SK-N-SH (cell line): ENCODE measurements at regions not wholly inside any gene's neighbourhood (a gene's known extent, or its start where the extent isn't known, plus 50 kb on each side); places are given as distances from the start of the nearest gene placed in this dataset.

Experiments used
- CTCF ChIA-PET: fragments of 300-600, 350-600 bp; formaldehyde crosslinking; extraction: SDS; loops from one replicate; lab custom pipeline; 2021; lab: Yijun Ruan, JAX
- POLR2A ChIA-PET: fragments of 350-600 bp; sonication (Branson Sonifier 250); formaldehyde crosslinking; extraction: SDS; loops from one replicate; lab custom pipeline; 2020; ENCODE audit warnings: antibody characterized with exemption, inconsistent platforms; lab: Yijun Ruan, JAX
- DNase-seq: peaks from one replicate; pipeline ENCODE4 v3.0.0; 2012
- H2AFZ ChIP-seq: fragments of 200-600 bp; sonication (generic); 2 replicates; pipeline ENCODE4 v1.8.1; 2016; ENCODE audit warnings: antibody characterized with exemption, mild to moderate bottlenecking, low read depth
- H3F3A ChIP-seq: fragments of 200-600 bp; sonication (generic); replicated peaks from 2 replicates; pipeline ENCODE3; 2016; ENCODE audit warnings: antibody characterized with exemption, mild to moderate bottlenecking; ENCODE audit not compliant: insufficient read depth
- H3K27ac ChIP-seq, 2 experiments: fragments of 200-500 bp in 1 of 2; fragments of 200-600 bp in 1 of 2; sonication (Bioruptor generic) in 1 of 2; sonication (generic), shearing (Covaris generic) in 1 of 2; 2 replicates each; pipeline versions ENCODE4 v1.5.1 to v1.6.1; 2014 to 2016; ENCODE audit warnings: low read depth in 2 of 2, inconsistent platforms in 1 of 2, low read length in 1 of 2, mild to moderate bottlenecking in 1 of 2, mixed read lengths in 1 of 2
- H3K27me3 ChIP-seq: fragments of 200-600 bp; sonication (generic), shearing (Covaris generic); 2 replicates; pipeline ENCODE4 v1.6.1; 2016; ENCODE audit warnings: mixed run types; ENCODE audit not compliant: insufficient read depth
- H3K36me3 ChIP-seq, 2 experiments: fragments of 200-500 bp in 1 of 2; fragments of 200-600 bp in 1 of 2; sonication (Bioruptor generic) in 1 of 2; sonication (generic) in 1 of 2; replicated peaks in 1 of 2; 2 replicates each; pipeline versions ENCODE3 to v1.5.1; 2014 to 2016; ENCODE audit warnings: low read length in 1 of 2, mild to moderate bottlenecking in 1 of 2; ENCODE audit not compliant: insufficient read depth in 2 of 2, control insufficient read depth in 1 of 2
- H3K4me1 ChIP-seq, 2 experiments: fragments of 200-500 bp in 1 of 2; fragments of 200-600 bp in 1 of 2; sonication (Bioruptor generic) in 1 of 2; sonication (generic), shearing (Covaris generic) in 1 of 2; 2 replicates each; pipeline versions ENCODE4 v1.5.1 to v1.6.1; 2014 to 2016; ENCODE audit warnings: low read depth in 1 of 2, low read length in 1 of 2, mixed run types in 1 of 2; ENCODE audit not compliant: insufficient read depth in 2 of 2, control insufficient read depth in 1 of 2
- H3K4me2 ChIP-seq: fragments of 200-600 bp; sonication (generic), shearing (Covaris generic); 2 replicates; pipeline ENCODE4 v1.6.1; 2017; ENCODE audit warnings: mixed run types
- H3K4me3 ChIP-seq, 2 experiments: fragments of 200-500 bp in 1 of 2; fragments of 200-600 bp in 1 of 2; sonication (Bioruptor generic) in 1 of 2; sonication (generic), shearing (Covaris generic) in 1 of 2; 2 replicates each; pipeline versions ENCODE4 v1.5.1 to v1.8.1; 2014 to 2016; ENCODE audit warnings: low read depth in 2 of 2, inconsistent platforms in 1 of 2, low read length in 1 of 2, mild to moderate bottlenecking in 1 of 2, mixed read lengths in 1 of 2, moderate library complexity in 1 of 2
- H3K79me2 ChIP-seq: fragments of 200-600 bp; sonication (generic); 2 replicates; pipeline ENCODE4 v1.8.1; 2017; ENCODE audit warnings: mild to moderate bottlenecking; ENCODE audit not compliant: insufficient read depth
- H3K9ac ChIP-seq: fragments of 200-600 bp; sonication (generic); 2 replicates; pipeline ENCODE4 v1.6.1; 2017; ENCODE audit warnings: mixed run types
- H3K9me2 ChIP-seq: fragments of 200-600 bp; sonication (generic); 2 replicates; pipeline ENCODE4 v1.6.1; 2017; ENCODE audit warnings: mixed run types
- H3K9me3 ChIP-seq: fragments of 200-600 bp; sonication (generic); 2 replicates; pipeline ENCODE4 v1.6.1; 2017; ENCODE audit warnings: mixed run types, mild to moderate bottlenecking, moderate library complexity
- H4K20me1 ChIP-seq: fragments of 200-600 bp; sonication (generic); 2 replicates; pipeline ENCODE4 v1.6.1; 2017; ENCODE audit warnings: mild to moderate bottlenecking, mixed run types; ENCODE audit not compliant: insufficient read depth
- CHD2 ChIP-seq: fragments of 150-350 bp; IDR thresholded peaks from 2 replicates; pipeline ENCODE4 v1.6.1; 2018; ENCODE audit warnings: low read length; ENCODE audit not compliant: partially characterized antibody
- EP300 ChIP-seq, 2 experiments: IDR thresholded peaks; 2 replicates each; pipeline versions ENCODE4 v1.4.0 to v1.6.1; 2012; ENCODE audit warnings: borderline replicate concordance in 1 of 2, low read depth in 1 of 2, low read length in 1 of 2
- EZH2phosphoT487 ChIP-seq: fragments of 200-600 bp; sonication (generic); IDR thresholded peaks from 2 replicates; pipeline ENCODE4 v1.6.1; 2017; ENCODE audit warnings: low read depth, mixed run types, mild to moderate bottlenecking, antibody characterized with exemption, moderate library complexity, borderline replicate concordance
- FOSL2 ChIP-seq: IDR thresholded peaks from 2 replicates; pipeline ENCODE4 v1.4.0; 2012; ENCODE audit warnings: low read depth, mild to moderate bottlenecking, moderate library complexity, borderline replicate concordance
- FOXM1 ChIP-seq: IDR thresholded peaks from 2 replicates; pipeline ENCODE4 v1.4.0; 2012; ENCODE audit warnings: low read depth, mild to moderate bottlenecking
- GABPA ChIP-seq: IDR thresholded peaks from 2 replicates; pipeline ENCODE4 v1.4.0; 2012; ENCODE audit warnings: low read depth, mild to moderate bottlenecking
- MEF2A ChIP-seq: IDR thresholded peaks from 2 replicates; pipeline ENCODE4 v1.4.0; 2012; ENCODE audit warnings: low read depth, borderline replicate concordance
- MXI1 ChIP-seq: IDR thresholded peaks from 2 replicates; pipeline ENCODE4 v1.6.1; 2012; ENCODE audit warnings: mild to moderate bottlenecking, low read depth, low read length, improper control_type of control experiment
- NFIC ChIP-seq: IDR thresholded peaks from 2 replicates; pipeline ENCODE4 v1.4.0; 2012; ENCODE audit warnings: borderline replicate concordance
- NRF1 ChIP-seq: IDR thresholded peaks from 2 replicates; pipeline ENCODE4 v1.6.1; 2012; ENCODE audit warnings: low read depth, mild to moderate bottlenecking, low read length
- RAD21 ChIP-seq: IDR thresholded peaks from 2 replicates; pipeline ENCODE4 v1.6.1; 2012; ENCODE audit warnings: mild to moderate bottlenecking, low read length
- RCOR1 ChIP-seq: fragments of 150-350 bp; IDR thresholded peaks from 2 replicates; pipeline ENCODE4 v1.6.1; 2017; ENCODE audit warnings: antibody characterized with exemption, low read length
- RFX5 ChIP-seq: IDR thresholded peaks from 2 replicates; pipeline ENCODE4 v1.6.1; 2012; ENCODE audit warnings: mild to moderate bottlenecking, improper control_type of control experiment, low read length
- RXRA ChIP-seq: IDR thresholded peaks from 2 replicates; pipeline ENCODE4 v1.4.0; 2012; ENCODE audit warnings: low read depth, mild to moderate bottlenecking, borderline replicate concordance
- SIN3A ChIP-seq: IDR thresholded peaks from 2 replicates; pipeline ENCODE4 v1.6.1; 2012; ENCODE audit warnings: low read depth, mild to moderate bottlenecking, low read length, moderate library complexity, borderline replicate concordance
- SMC3 ChIP-seq: IDR thresholded peaks from 2 replicates; pipeline ENCODE4 v1.6.1; 2012; ENCODE audit warnings: low read depth, low read length, improper control_type of control experiment
- TAF1 ChIP-seq: IDR thresholded peaks from 2 replicates; pipeline ENCODE4 v1.6.1; 2012; ENCODE audit warnings: low read depth, mild to moderate bottlenecking, low read length, moderate library complexity, borderline replicate concordance
- TCF12 ChIP-seq: IDR thresholded peaks from 2 replicates; pipeline ENCODE4 v1.4.0; 2012
- YY1 ChIP-seq: IDR thresholded peaks from 2 replicates; pipeline ENCODE4 v1.4.0; 2012; ENCODE audit warnings: low read depth, mild to moderate bottlenecking
- WGBS: methylation state at CpG from one replicate; pipeline ENCODE4 v1.1.6; 2017; ENCODE audit warnings: low lambda C conversion rate; 5-methylcytosine and 5-hydroxymethylcytosine counted together
- TF ChIP-seq, protein P1 (sequence below): fragments of 150-350 bp; IDR thresholded peaks from 2 replicates; pipeline ENCODE4 v1.6.1; 2017; ENCODE audit warnings: antibody characterized with exemption, low read length, low read depth, borderline replicate concordance
- TF ChIP-seq, protein P2 (sequence below): IDR thresholded peaks from 2 replicates; pipeline ENCODE4; 2012
- TF ChIP-seq, protein P3 (sequence below): IDR thresholded peaks from 2 replicates; pipeline ENCODE4 v1.4.0; 2012; ENCODE audit warnings: low read depth
- TF ChIP-seq, protein P4 (sequence below): IDR thresholded peaks from 2 replicates; pipeline ENCODE4 v1.4.0; 2012; ENCODE audit warnings: low read depth, borderline replicate concordance
- TF ChIP-seq, protein P5 (sequence below): fragments of 200-600 bp; sonication (generic); IDR thresholded peaks from 2 replicates; pipeline ENCODE4 v1.6.1; 2017; ENCODE audit warnings: antibody characterized with exemption, mild to moderate bottlenecking, moderate library complexity

DNA sequence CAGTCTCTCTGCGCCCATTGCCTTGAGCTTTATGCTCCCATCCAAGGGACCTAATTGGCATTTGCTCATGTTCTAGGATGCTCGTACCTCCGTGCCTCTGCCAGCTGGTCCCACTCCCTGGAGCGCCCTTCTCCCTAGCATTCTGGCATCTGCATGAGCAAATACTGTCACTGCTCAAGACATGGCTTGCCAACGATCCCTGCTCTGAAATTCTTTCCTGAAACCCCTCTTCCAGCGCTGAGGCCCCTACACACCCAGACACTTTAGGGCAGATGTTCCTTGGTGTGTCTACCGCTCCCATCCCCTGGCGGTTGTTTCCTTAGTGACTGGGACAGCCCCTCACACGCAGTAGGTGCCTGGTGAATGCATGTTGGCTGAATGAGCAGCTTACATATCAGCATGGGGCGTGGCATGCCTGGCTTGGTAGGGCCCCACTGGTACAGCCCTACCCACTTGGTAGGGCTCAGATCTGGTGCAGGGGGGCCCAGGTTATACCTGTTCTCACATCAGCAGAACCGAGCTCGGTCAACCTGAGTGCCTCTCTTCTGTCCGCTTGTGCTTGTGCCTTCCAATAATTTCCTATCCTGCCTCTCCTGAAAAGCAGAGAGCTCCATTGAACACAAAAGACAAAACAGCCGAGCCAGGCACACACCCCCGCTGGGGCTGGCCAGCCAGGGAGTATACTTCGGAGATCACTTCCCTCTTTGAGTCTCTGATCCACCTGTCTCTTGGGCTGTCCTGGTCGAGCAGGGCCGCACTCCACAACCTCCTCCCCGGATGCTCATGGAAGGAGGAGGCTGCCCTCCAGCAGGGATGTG is 59.2 kb downstream of the INHBB start:
- H3K27me3 ChIP-seq = no peaks in the 10 kb centered on the region; the same call in 1 of the 2 replicates
- H3K4me3 ChIP-seq = no peak overlapping the region
- H4K20me1 ChIP-seq = no peaks in the 10 kb centered on the region
- WGBS = 54% methylated on average over 15 of the region's 19 CpGs
- no peaks in the 10 kb centered on the region for H3K4me1 ChIP-seq
- H3K36me3 ChIP-seq = no peaks in the 10 kb centered on the region
- no peak overlapping the region for H2AFZ ChIP-seq
- no peak overlapping the region for H3K9ac ChIP-seq
- no peak for DNase-seq
- no peak overlapping the region for H3K4me2 ChIP-seq
- ChIA-PET CTCF (interaction anchor here (1.0 kb wide), 1 partner anchor 9 kb away, joined by 4 read pairs; no protein-coding TSS in a partner anchor), POLR2A (no interaction called here)
- no peaks in the 10 kb centered on the region for H3F3A ChIP-seq
- no peaks in the 10 kb centered on the region for H3K9me2 ChIP-seq
- no peaks in the 10 kb centered on the region for H3K79me2 ChIP-seq
- H3K27ac ChIP-seq = no peak overlapping the region
- TF ChIP-seq GABPA (no peak), TAF1 (no peak), SIN3A (no peak), RAD21 (no peak), FOXM1 (no peak), MEF2A (no peak), RXRA (no peak), NRF1 (no peak), FOSL2 (no peak)
- TF ChIP-seq, protein P1, sequence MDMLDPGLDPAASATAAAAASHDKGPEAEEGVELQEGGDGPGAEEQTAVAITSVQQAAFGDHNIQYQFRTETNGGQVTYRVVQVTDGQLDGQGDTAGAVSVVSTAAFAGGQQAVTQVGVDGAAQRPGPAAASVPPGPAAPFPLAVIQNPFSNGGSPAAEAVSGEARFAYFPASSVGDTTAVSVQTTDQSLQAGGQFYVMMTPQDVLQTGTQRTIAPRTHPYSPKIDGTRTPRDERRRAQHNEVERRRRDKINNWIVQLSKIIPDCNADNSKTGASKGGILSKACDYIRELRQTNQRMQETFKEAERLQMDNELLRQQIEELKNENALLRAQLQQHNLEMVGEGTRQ = no peak
- TF ChIP-seq, protein P2, sequence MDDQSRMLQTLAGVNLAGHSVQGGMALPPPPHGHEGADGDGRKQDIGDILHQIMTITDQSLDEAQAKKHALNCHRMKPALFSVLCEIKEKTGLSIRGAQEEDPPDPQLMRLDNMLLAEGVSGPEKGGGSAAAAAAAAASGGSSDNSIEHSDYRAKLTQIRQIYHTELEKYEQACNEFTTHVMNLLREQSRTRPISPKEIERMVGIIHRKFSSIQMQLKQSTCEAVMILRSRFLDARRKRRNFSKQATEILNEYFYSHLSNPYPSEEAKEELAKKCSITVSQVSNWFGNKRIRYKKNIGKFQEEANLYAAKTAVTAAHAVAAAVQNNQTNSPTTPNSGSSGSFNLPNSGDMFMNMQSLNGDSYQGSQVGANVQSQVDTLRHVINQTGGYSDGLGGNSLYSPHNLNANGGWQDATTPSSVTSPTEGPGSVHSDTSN = no peak
- H3K9me3 ChIP-seq = 0 out of 2 replicates have a peak, but pooled peaks cover 5% of the 10 kb centered on the region

DNA sequence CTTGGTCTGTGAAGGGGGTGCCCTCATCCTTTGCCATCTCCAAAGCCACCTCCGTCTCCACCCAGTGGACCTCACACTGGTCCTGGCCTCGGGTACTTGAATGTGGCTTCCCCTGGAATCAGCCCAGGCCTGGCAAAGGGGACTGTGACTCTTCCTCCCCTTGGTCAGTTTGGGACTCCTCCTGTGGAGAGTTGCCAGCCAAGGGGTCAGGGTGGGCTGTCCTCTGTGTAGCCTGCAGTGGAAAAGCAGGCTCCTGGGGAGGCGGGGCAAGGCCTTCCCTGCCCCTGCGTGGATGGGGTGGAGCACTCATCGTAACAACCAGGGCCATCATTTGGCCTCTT is 59.8 kb downstream of the INHBB start:
- Histone ChIP-seq H2AFZ (no peak overlapping the region), H3K27me3 (no peaks in the 10 kb centered on the region; the same call in 1 of the 2 replicates), H3K36me3 (no peaks in the 10 kb centered on the region), H3K79me2 (no peaks in the 10 kb centered on the region), H3K4me3 (no peak overlapping the region), H3K4me1 (no peaks in the 10 kb centered on the region), H4K20me1 (no peaks in the 10 kb centered on the region), H3K9me3 (0 out of 2 replicates have a peak, but pooled peaks cover 5% of the 10 kb centered on the region), H3K9ac (no peak overlapping the region), H3F3A (no peaks in the 10 kb centered on the region), H3K4me2 (no peak overlapping the region), H3K9me2 (no peaks in the 10 kb centered on the region)
- 63% methylated on average over 2 of the region's 5 CpGs for WGBS
- DNase-seq = no peak
- POLR2A ChIA-PET = no interaction called here
- CTCF ChIA-PET = no interaction called here
- TF ChIP-seq EZH2phosphoT487 = no peak
- no peak for TF ChIP-seq CHD2
- no peak for TF ChIP-seq FOSL2
- TF ChIP-seq, protein P3, sequence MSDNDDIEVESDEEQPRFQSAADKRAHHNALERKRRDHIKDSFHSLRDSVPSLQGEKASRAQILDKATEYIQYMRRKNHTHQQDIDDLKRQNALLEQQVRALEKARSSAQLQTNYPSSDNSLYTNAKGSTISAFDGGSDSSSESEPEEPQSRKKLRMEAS = no peak
- no peak for TF ChIP-seq MXI1
- no peak for TF ChIP-seq EP300 (IDR thresholded peaks at IDR 0.05; ENCODE audit: borderline replicate concordance in 1 of 2, low read depth in 1 of 2, low read length in 1 of 2)
- TF ChIP-seq YY1 = no peak
- TF ChIP-seq FOXM1 = no peak
- no peak for TF ChIP-seq TCF12
- TF ChIP-seq NFIC = no peak
- no peak for TF ChIP-seq GABPA
- TF ChIP-seq RCOR1 = no peak
- TF ChIP-seq RFX5 = no peak
- no peak for TF ChIP-seq RAD21
- TF ChIP-seq SMC3 = no peak
- no peak for TF ChIP-seq SIN3A
- TF ChIP-seq, protein P4, sequence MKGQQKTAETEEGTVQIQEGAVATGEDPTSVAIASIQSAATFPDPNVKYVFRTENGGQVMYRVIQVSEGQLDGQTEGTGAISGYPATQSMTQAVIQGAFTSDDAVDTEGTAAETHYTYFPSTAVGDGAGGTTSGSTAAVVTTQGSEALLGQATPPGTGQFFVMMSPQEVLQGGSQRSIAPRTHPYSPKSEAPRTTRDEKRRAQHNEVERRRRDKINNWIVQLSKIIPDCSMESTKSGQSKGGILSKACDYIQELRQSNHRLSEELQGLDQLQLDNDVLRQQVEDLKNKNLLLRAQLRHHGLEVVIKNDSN = no peak
- TF ChIP-seq, protein P5, sequence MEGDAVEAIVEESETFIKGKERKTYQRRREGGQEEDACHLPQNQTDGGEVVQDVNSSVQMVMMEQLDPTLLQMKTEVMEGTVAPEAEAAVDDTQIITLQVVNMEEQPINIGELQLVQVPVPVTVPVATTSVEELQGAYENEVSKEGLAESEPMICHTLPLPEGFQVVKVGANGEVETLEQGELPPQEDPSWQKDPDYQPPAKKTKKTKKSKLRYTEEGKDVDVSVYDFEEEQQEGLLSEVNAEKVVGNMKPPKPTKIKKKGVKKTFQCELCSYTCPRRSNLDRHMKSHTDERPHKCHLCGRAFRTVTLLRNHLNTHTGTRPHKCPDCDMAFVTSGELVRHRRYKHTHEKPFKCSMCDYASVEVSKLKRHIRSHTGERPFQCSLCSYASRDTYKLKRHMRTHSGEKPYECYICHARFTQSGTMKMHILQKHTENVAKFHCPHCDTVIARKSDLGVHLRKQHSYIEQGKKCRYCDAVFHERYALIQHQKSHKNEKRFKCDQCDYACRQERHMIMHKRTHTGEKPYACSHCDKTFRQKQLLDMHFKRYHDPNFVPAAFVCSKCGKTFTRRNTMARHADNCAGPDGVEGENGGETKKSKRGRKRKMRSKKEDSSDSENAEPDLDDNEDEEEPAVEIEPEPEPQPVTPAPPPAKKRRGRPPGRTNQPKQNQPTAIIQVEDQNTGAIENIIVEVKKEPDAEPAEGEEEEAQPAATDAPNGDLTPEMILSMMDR = no peak
- TF ChIP-seq, all 33 proteins: peak for 0
- H3K27ac ChIP-seq = no peak overlapping the region
